ENCODE measurements at regions not wholly inside any gene's neighbourhood (a gene's known extent, or its start where the extent isn't known, plus 50 kb on each side); places are given as distances from the start of the nearest gene placed in this dataset.

DNA sequence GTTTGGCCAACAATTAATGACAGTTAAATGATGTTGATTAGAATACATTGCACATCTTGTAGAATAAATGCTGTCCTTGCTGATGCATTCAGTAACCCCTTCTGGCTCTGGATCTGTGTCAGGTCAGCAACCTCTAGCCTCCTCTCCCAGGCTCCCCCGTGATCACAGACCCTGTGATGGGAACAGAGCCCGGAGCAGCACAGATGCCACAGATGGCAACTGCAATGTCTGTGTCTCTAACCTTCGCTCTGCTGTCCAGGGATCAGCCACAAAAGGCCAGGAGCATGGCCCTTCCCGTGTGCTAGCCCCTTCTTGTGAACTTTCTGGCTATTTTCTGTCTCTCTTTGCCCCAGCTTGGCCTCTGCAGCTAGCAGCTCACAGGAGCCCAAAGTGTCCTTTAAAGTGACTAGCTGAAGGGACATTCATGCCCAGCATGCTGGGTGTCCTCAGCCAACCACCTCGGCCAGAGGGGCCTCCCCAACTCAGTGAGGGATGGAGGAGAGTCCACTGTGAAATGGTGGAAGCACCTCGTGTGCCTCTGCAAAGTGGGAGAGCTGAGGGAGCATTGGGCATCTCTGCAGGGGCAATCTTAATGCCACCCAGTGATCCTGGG is 167.0 kb upstream of the TCERG1L start:
- FAIRE-seq (no peak), DNase-seq (ENCODE audit: insufficient read length, low spot score) (no peak)

DNA sequence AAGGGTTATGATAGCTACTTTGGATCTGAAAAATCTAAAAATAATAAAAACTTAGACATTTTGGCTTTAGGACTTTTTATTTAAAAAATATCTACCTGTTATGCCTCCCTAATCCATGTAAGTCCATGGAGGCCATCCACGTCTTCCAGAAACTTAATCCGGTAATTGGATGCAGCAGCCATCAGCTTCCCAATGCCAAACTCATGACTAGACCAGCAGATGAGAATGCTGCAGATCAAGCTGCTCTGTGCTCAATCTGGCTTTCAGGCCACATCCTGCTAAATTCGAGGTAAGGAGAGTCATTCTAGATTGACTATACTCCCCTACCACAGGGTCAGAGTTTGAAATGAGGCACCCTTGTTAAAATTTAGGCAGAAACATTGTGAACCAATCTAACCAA is 168.5 kb upstream of the TCERG1L start:
- DNase-seq (ENCODE audit: insufficient read length, low spot score) (no peak), FAIRE-seq (no peak)

DNA sequence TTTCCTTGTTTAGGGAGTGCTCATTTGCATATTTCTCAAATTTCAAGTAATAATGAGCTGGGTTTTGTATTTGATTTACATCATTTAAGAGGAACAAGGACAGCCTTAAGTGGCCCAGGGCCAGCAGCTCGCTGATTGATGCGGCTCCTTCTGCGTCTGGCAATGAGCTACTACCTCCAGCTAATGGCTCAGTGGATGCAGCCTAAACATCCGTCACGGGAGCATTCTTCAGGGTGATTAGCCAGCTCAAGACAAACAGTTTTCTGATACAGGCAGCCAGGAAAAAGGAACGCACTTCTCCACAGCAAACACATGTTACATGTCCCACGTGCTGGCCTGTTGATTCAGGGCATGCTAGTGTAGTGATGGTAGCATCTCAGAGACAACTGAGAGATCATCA is 169.3 kb upstream of the TCERG1L start:
- FAIRE-seq (no peak), DNase-seq (ENCODE audit: insufficient read length, low spot score) (no peak)

DNA sequence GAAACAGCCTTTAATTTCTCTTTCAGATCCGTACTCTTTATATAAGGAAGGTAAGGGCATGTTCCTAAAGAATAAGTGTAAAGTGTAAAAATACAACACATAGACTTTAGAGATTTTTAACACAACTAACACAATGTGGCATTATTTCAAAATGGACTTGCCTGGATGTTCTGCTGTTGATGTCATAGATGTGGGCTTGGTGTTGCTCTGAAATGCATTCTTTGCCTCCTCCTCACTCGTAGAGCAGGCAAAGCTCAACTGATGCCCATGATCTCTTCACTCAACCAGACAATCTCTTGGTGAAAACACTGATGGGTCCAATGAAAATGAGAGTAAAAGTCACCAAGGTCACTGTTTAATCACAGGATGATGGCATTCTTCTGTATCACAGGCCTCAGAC is 174.2 kb upstream of the TCERG1L start:
- DNase-seq (ENCODE audit: insufficient read length, low spot score): no peak
- FAIRE-seq: no peak

DNA sequence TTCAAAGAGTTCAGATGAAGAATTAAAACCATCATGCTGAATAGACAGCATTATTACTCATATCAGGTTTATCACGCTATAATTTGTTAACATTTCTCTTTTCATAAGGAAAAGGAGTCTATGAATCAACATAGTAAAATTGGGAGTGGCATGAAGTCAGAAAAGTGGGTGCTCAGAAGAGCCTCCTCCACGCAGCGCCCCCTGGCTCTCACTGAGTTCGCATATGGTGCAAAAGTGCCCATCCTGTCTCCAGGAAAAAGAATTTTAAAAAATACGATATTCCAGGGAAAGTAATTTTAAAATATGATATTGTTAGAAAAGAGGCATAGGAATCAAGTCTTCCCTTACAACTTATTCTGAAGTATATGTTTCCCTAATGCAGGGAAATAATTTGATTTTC is 176.3 kb upstream of the TCERG1L start:
- FAIRE-seq (no peak), DNase-seq (ENCODE audit: insufficient read length, low spot score) (no peak)

DNA sequence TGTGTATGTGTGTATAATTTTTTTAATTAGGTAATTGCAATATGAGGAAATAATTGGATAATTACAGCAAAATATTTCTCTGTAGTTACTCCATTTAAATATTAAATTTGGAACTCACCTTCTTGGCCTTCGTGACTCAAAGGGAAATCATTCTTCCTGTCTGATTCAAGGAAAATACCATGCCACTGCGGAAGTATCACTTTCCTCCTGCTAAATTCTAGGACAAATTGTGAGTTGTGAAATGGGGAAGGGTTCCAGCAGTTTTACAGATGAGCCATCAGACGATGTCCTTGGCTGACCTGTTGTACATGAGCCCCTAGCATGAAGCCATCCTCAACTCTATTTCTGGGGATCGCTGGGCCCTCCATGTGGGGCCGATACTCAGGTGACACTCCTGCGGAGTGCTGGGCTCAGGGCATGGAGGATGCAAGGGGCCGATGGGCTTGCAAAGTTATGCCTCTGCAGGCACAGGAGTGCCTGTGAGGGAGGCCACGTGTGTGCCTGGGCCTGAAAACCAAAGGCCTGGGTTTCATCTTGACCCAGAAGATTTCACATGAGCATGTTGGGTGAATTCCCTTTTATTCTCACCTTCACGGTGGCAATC is 179.6 kb upstream of the TCERG1L start:
- DNase-seq (ENCODE audit: insufficient read length, low spot score) (no peak), FAIRE-seq (no peak)

DNA sequence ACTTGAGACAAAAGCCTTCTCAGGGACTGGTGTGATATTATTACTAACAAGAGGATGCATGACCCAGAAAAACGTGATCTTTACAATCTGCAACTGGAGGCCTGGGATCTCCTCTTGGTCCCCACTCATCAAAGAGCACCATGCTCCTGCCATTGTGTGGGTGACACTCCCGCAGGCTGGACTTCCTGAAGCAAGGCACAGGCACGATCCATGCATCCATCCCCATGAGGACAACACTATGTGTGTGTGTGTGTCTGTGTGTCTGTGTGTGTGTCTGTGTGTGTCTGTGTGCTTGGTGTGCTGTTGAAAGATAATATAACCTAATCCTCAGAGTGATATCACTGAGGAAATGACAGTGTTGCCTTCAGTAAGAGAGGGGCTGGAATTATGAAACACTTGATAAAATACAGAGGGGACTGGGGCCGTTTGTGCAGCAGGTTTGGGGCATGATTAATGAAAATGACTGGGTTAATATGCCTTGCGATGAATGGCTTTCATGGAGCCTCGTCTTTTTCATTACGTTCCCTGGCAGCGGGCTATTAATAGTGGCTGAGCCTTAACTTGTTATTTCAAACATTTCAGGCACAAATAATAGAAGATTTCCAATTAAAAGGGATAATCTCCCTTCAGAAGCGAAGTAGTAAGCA is 180.8 kb upstream of the TCERG1L start:
- FAIRE-seq (no peak), DNase-seq (ENCODE audit: insufficient read length, low spot score) (no peak)

DNA sequence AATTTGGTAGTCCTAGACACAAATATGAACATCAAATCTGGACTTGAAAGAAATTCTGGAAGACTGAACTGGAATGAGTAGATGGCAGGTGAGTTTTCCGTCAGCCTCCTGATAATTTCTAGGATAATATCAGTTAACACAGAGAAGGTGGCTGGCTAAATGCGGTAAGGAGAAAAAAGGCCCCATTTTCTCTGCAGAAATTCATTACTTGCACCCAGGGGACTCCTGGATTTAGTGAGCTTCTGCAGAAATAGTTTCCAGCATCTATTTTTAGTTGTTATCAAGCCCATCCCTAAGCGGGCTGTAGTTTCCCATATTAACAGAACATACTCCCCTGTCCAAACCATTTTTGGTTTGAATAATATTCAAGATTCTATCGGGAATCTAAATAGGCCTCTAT is 181.9 kb upstream of the TCERG1L start:
- FAIRE-seq (no peak), DNase-seq (ENCODE audit: insufficient read length, low spot score) (no peak)

DNA sequence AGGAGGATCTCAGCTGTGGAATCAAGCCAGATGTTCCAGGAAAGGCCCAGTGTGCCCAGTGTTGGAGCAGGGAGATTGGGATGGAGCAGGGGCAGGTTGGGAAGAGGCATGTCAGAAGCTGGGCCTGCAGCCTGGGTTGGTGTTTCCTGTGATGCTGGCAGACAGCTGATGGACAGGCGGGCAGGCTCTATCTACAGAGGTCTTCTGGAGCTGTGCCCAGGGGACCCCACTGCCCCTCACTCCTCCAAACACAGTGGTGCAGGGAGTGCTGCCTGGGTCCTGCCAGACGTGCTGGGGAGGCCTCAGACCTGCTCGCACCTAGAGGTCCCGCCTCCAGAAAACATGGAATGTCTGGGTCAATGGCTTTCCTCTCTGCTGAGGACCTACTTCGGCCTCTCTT is 182.9 kb upstream of the TCERG1L start:
- FAIRE-seq (no peak), DNase-seq (ENCODE audit: insufficient read length, low spot score) (no peak)

DNA sequence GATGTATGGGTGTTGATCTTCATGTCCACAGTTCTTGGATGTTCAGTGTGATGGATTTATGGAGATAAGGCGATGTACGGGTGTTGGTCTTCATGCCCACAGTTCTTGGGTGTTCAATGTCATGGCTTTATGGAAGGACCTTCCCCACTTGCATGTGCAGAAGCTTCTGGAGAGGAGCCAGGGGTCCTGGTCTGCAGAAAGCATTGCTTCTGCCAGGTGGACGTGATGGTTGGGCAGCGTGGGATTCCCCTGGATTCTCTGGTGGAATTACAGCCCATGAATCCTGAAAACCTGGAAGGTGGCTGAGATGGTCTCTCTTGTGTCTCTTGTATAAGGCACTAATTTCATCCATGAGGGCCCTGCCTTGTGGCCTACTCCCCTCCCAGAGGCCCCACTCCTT is 183.7 kb upstream of the TCERG1L start:
- no peak for FAIRE-seq
- DNase-seq (ENCODE audit: insufficient read length, low spot score): no peak

DNA sequence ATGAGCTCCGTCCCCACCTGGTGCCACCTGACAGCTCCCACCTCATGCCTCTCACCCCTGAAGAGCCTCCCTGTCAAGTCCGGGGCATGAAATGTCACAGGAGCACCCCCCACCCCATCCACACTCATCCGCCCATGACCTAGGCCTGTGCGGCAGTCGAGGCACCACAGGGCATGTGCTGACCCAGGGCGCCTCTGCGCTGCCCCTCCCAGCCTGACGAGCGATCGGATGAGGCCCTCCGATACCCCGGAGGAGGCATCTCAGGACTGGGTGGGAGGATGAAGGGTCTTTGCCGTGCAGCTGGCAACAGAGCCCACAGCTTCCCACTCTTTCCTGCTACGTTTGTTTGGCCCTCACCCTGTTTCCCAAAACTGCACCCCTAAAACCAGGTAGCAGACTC is 184.4 kb upstream of the TCERG1L start:
- no peak for DNase-seq (ENCODE audit: insufficient read length, low spot score)

DNA sequence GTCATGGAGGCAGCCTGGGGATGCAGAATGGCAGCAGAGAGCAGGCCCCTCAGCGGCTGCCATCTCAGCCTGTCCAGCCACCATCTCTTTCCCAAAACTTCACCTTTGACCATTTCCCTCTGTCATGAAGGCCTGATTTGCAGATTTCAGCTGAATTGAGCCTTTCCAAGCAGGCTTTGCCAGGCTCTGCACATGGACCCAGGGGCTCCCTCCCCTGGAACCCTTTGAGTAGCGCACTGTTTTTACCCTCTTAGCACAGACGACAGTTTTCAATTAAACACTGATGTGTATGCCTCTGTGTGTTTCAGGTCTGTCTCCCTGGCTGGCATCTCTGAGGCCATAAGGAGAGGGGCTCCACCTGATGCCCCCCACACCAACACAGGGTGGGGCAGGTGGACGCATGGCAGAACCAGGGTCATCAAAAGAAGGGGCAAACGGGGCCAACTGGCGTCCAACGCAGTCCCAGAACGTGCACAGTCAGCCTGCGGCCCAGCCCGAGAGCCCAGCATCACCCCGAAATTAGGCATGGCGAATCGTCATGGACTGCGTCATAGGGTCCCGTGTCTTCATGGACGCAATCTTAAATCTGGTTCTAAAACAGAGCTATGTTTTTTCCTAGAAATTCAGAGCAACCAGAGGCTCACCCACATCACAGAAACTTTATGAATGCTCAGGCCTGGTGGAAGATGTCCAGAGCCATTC is 185.0 kb upstream of the TCERG1L start:
- no peak for FAIRE-seq
- DNase-seq (ENCODE audit: insufficient read length, low spot score): no peak

More for the DNA sequence above, 184.4 kb upstream of the TCERG1L start:
- no peak for FAIRE-seq

DNA sequence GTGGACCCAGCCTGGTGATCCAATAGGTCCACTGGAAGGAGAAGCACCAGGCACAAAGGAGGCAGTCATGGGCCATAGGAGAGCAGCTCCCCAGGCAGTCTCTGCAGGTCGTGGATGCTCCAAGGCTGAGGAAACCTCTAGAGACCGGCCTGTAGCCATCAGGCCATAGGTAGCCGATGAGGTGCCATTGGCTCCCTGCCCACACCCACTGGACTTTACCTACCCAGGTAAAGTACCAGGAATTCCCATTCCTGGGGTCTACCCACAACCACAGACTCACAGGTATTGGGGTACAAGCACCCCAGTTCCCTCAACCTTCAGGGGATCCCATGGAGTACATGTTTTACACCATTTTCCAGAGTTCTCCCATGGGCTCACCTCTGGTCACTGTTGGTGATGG is 188.0 kb upstream of the TCERG1L start:
- DNase-seq (ENCODE audit: insufficient read length, low spot score) (no peak), FAIRE-seq (no peak)

DNA sequence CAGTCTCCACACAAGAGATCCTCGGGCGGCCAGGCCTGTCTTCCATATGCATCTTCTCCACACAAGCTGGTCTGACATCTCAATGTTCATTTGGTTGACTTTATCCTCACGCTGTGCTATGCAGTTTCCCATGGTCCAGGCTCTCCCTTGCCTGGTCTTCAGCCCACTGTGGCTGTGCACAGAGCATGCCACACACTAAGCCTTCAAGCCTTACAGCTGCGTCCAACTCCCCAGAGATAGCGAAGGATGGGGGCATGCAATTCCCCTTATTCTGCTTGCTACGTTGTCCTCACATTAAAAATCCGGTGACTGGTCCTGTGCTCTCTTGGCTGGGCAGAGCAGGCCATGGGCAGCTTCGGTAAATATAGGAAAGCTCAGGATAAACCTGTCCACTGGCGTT is 188.7 kb upstream of the TCERG1L start:
- FAIRE-seq (no peak), DNase-seq (ENCODE audit: insufficient read length, low spot score) (no peak)

DNA sequence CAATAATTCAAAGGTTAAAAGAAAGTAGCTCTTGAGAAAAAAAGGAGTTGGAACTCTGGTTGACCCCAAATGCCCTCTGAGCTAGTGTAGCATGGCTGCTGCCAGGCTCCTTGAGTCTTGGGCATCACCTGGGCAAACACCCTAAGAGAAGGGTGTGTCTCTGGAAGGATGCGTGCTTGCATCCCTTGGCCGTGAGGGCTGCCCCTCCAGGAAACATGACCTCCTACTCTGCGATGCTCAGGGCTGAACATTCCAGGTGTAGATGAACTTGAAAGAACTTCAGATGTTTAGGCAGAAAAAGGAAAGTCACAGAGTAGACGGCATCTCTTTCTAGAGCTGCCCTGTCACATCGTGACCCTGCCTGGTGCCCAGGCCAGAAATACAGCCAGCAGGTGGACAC is 189.4 kb upstream of the TCERG1L start:
- DNase-seq (ENCODE audit: insufficient read length, low spot score) (no peak), FAIRE-seq (no peak)

DNA sequence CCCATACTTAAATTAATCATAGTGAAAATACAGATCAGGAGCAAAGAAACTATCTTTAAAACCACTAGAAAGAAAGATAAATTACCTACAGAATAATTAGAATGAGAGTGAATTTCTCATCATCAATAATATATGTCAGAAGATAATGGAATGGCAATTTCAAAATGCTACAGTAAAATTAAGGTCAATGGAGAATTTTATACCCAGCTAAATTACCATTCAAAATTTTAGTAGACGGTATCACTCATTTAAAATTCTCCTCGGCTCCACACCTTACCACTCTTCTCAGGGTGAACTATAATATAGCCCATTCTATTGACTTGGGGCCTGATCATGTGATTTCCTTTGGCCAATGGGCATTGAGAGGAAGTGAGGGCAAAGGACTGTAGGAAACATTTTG is 192.5 kb upstream of the TCERG1L start:
- DNase-seq (ENCODE audit: insufficient read length, low spot score) (no peak), FAIRE-seq (no peak)

DNA sequence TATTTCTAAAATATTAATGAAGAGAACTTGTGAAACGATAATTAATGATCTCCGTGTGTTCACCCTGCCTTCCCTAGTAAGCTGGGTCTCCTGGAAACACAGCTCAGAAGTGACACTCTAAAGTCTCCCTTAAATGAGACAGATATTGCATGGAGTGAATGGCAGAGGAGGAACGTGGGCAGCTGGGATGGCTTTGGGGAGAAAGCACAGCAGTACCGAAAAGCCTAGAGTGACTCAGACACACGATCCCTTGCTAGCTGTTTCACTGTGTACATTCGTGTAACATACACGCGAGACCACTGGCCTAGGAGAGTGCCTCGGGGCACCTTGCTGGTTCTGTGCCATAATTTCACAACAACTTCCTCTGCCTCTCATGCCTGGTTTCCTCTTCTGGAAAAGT is 199.9 kb upstream of the TCERG1L start:
- DNase-seq (ENCODE audit: insufficient read length, low spot score): no peak

DNA sequence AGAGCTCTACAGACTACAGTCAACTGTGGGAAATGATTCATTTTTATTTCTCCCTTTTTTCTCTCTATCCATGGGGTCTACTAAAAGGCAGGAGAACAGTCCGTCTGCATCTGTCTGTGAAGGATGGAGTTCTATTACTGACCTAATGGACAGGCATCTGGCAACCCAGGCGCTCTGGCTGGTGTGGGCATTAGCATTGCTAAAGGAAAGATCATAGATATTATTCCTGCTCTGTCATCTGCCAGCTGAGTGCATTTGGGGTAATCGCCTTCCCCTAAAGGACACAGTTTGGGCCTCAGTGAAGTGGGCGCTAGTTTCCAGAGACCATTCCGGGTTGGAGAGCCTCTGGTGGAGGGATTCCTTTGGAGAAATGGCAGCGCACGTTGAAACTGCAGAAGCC is 201.3 kb upstream of the TCERG1L start:
- DNase-seq (ENCODE audit: insufficient read length, low spot score): no peak
- FAIRE-seq: no peak

More for the DNA sequence above, 199.9 kb upstream of the TCERG1L start:
- FAIRE-seq: no peak

DNA sequence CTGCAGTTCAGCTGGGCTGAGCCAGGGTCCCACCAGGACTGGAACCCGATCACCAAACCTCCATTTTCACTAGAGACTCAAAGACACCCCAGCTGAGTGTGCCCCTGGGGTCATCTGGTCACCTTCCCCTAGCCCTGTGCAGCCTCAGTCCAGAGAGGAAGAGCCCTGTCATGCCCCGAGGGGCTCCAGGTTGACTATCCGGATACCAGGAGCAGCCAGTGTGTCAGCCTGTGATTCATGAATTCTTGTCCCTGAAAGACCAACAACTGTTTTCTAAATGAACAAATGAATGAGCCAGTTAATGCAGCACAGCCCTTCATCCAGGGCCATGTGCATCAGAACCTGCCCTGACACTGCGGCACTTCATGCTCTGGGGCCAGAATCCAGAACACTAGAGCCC is 201.9 kb upstream of the TCERG1L start:
- DNase-seq (ENCODE audit: insufficient read length, low spot score) (no peak), FAIRE-seq (no peak)

DNA sequence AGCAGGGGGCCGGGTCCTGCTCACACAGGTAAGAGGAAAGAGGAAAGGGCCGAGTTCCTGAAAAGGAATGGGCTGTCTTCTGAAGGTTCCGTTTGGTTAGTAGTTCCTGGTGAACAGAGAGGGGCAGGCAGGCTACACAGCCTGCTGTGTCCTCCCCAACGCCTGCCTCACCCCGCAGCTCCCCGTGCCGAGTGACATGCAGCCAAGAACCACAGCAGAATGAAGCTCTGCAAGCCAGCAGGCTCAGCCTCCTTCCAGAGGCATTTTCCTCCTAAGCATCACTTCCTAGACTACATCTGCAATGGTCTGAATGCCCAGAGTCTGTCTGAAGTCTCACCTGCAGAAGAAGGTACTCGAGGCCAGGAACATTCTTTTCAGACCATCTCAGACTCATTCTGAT is 202.4 kb upstream of the TCERG1L start:
- FAIRE-seq (no peak), DNase-seq (ENCODE audit: insufficient read length, low spot score) (no peak)

DNA sequence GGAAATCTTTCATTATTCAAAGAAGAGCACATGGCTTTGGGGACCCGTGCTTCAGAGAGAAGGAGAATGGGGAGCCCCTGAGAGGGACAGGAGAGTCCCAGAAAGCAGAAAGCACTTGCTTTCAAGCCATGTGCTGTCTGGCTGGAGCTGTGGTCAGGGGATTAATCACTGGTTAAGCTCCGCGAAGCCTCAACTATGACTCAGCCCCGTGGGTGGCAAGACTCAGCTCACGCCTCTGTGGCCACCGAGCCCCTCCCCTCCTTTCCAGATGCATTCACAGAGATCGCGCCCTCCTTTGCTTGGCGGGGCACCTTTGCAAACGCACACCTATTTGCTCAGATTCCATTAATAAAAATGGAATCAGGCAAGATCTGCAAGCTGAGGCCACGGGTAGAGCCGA is 202.9 kb upstream of the TCERG1L start:
- FAIRE-seq (no peak), DNase-seq (ENCODE audit: insufficient read length, low spot score) (no peak)

DNA sequence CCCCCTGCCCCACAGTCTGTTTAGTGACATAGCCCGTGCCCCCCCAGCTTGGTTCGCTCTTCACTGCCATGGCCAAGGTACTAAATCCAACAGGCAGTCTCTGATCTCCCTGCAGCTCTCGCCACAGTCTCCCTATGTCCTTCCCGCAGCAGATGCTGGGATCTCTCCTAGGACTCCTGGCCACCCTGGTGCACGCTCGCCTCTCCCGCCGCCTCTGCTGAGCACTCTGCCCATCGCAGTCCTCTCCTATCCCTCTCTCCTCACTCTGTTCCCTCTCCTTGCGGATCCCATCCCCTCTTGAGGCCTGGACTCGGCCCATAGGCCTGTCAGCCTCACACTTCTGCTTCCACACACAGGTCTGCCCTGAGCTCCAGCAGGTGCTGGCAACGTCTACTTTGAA is 204.8 kb upstream of the TCERG1L start:
- FAIRE-seq (no peak), DNase-seq (ENCODE audit: insufficient read length, low spot score) (no peak)
